SH-SY5Y (cell line): ENCODE measurements at regions not wholly inside any gene's neighbourhood (a gene's known extent, or its start where the extent isn't known, plus 50 kb on each side); places are given as distances from the start of the nearest gene placed in this dataset.

Source experiments
- GATA2 ChIP-seq: IDR thresholded peaks from 2 replicates; pipeline ENCODE4 v1.6.1; 2011; ENCODE audit warnings: mild to moderate bottlenecking, low read depth, low read length
- GATA3 ChIP-seq: IDR thresholded peaks from 2 replicates; pipeline ENCODE4 v1.6.1; 2011; ENCODE audit warnings: low read depth, mild to moderate bottlenecking, low read length, moderate library complexity

- no peak for TF ChIP-seq GATA3
- TF ChIP-seq GATA2, result no peak
Measured at GRCh38 chr1:209353053-209353452, 230.5 kb upstream of the CAMK1G start.

- TF ChIP-seq GATA3, result peak; percentile 78
- TF ChIP-seq GATA2, result peak; percentile 93
Measured at GRCh38 chr1:209354111-209354839, 229.2 kb upstream of the CAMK1G start.

GRCh38 chr1:209354840-209355165 is 228.7 kb upstream of the CAMK1G start:
- TF ChIP-seq GATA2 (no peak), GATA3 (no peak)

GRCh38 chr1:209355415-209355814 is 228.1 kb upstream of the CAMK1G start:
- TF ChIP-seq GATA2 (no peak), GATA3 (no peak)

GRCh38 chr1:209356976-209357377 is 226.5 kb upstream of the CAMK1G start:
- TF ChIP-seq GATA3 (no peak), GATA2 (no peak)

GRCh38 chr1:209363112-209363511 is 220.4 kb upstream of the CAMK1G start:
- TF ChIP-seq GATA3 (no peak), GATA2 (no peak)

- TF ChIP-seq GATA2, result no peak
- TF ChIP-seq GATA3, result no peak
Measured at GRCh38 chr1:209364716-209365115, 218.8 kb upstream of the CAMK1G start.

GRCh38 chr1:209367061-209367772 is 216.3 kb upstream of the CAMK1G start:
- TF ChIP-seq GATA2, result no peak
- TF ChIP-seq GATA3, result no peak

- TF ChIP-seq GATA2 (no peak), GATA3 (no peak)
Measured at GRCh38 chr1:209368864-209369598, 214.5 kb upstream of the CAMK1G start.

- TF ChIP-seq GATA3, result no peak
- TF ChIP-seq GATA2, result no peak
Measured at GRCh38 chr1:209370241-209370995, 213.1 kb upstream of the CAMK1G start.

- TF ChIP-seq GATA2 (no peak), GATA3 (no peak)
Measured at GRCh38 chr1:209375097-209375496, 208.4 kb upstream of the CAMK1G start.

GRCh38 chr1:209375671-209376365 is 207.7 kb upstream of the CAMK1G start:
- no peak for TF ChIP-seq GATA2

- no peak for TF ChIP-seq GATA2
- no peak for TF ChIP-seq GATA3
Measured at GRCh38 chr1:209376774-209377173, 206.7 kb upstream of the CAMK1G start.

GRCh38 chr1:209377995-209378394 is 205.5 kb upstream of the CAMK1G start:
- TF ChIP-seq GATA2 (no peak; the same call in 1 of the 2 replicates), GATA3 (no peak)
